ENCODE measurements at regions not wholly inside any gene's neighbourhood (a gene's known extent, or its start where the extent isn't known, plus 50 kb on each side); places are given as distances from the start of the nearest gene placed in this dataset.
"Not testable (repeated sequence)": the region's sequence is repeated elsewhere in the genome, so short reads cannot be mapped to it uniquely, and the experiment has no call there.

- H3K4me3 ChIP-seq (ENCODE audit: low read depth, low read length), result no peak overlapping the region
- no peaks in the 10 kb centered on the region for H3K27me3 ChIP-seq (ENCODE audit: control insufficient read depth, insufficient read depth, low read length)
- DNase-seq (ENCODE audit: low read depth) (no peak), FAIRE-seq (no peak)
- no peak for TF ChIP-seq CTCF (IDR thresholded peaks at IDR 0.05; ENCODE audit: insufficient read depth, low read length, severe bottlenecking)
- H3K36me3 ChIP-seq (ENCODE audit: control insufficient read depth, insufficient read depth, low read length), result no peaks in the 10 kb centered on the region
These were observed 170.4 kb downstream of the PCDH18 start for GRCh38 chr4:137361756-137362470.

GRCh38 chr4:137360761-137361160, 171.5 kb downstream of the PCDH18 start:
- DNase-seq (ENCODE audit: low read depth) (peak; percentile 21), FAIRE-seq (no peak)
- H3K4me3 ChIP-seq (ENCODE audit: low read depth, low read length), result no peak overlapping the region
- no peaks in the 10 kb centered on the region for H3K36me3 ChIP-seq (ENCODE audit: control insufficient read depth, insufficient read depth, low read length)
- TF ChIP-seq CTCF (IDR thresholded peaks at IDR 0.05; ENCODE audit: insufficient read depth, low read length, severe bottlenecking), result no peak
- no peaks in the 10 kb centered on the region for H3K27me3 ChIP-seq (ENCODE audit: control insufficient read depth, insufficient read depth, low read length)

- TF ChIP-seq CTCF (IDR thresholded peaks at IDR 0.05; ENCODE audit: insufficient read depth, low read length, severe bottlenecking), result no peak
- no peak for DNase-seq (ENCODE audit: low read depth)
- H3K4me3 ChIP-seq (ENCODE audit: low read depth, low read length), result no peak overlapping the region
- H3K27me3 ChIP-seq (ENCODE audit: control insufficient read depth, insufficient read depth, low read length), result no peaks in the 10 kb centered on the region
- no peak for FAIRE-seq
- no peaks in the 10 kb centered on the region for H3K36me3 ChIP-seq (ENCODE audit: control insufficient read depth, insufficient read depth, low read length)
These were observed 172.5 kb downstream of the PCDH18 start for GRCh38 chr4:137359691-137360315.

- H3K4me3 ChIP-seq (ENCODE audit: low read depth, low read length); FAIRE-seq; H3K27me3 ChIP-seq (ENCODE audit: control insufficient read depth, insufficient read depth, low read length); H3K36me3 ChIP-seq (ENCODE audit: control insufficient read depth, insufficient read depth, low read length); DNase-seq (ENCODE audit: low read depth): not testable (repeated sequence)
These were observed 177.7 kb downstream of the PCDH18 start for GRCh38 chr4:137354562-137354961.

- H3K4me3 ChIP-seq (ENCODE audit: low read depth, low read length), result no peak overlapping the region
- FAIRE-seq (no peak), DNase-seq (ENCODE audit: low read depth) (no peak)
- no peaks in the 10 kb centered on the region for H3K27me3 ChIP-seq (ENCODE audit: control insufficient read depth, insufficient read depth, low read length)
- TF ChIP-seq CTCF (IDR thresholded peaks at IDR 0.05; ENCODE audit: insufficient read depth, low read length, severe bottlenecking), result no peak
- H3K36me3 ChIP-seq (ENCODE audit: control insufficient read depth, insufficient read depth, low read length), result no peaks in the 10 kb centered on the region
These were observed 184.9 kb downstream of the PCDH18 start for GRCh38 chr4:137347371-137347770.

- TF ChIP-seq CTCF (IDR thresholded peaks at IDR 0.05; ENCODE audit: insufficient read depth, low read length, severe bottlenecking), result no peak
- DNase-seq (ENCODE audit: low read depth) (no peak), FAIRE-seq (no peak)
- Histone ChIP-seq H3K4me3 (ENCODE audit: low read depth, low read length) (no peak overlapping the region), H3K27me3 (ENCODE audit: control insufficient read depth, insufficient read depth, low read length) (no peaks in the 10 kb centered on the region), H3K36me3 (ENCODE audit: control insufficient read depth, insufficient read depth, low read length) (no peaks in the 10 kb centered on the region)
These were observed 186.7 kb downstream of the PCDH18 start for GRCh38 chr4:137345597-137345996.
